Glomerular endothelial cell (primary cell): ENCODE measurements at regions not wholly inside any gene's neighbourhood (a gene's known extent, or its start where the extent isn't known, plus 50 kb on each side); places are given as distances from the start of the nearest gene placed in this dataset.

Experiments
- DNase-seq: peaks from one replicate; pipeline ENCODE4 v3.0.0-alpha.2; 2011; ENCODE audit warnings: low read depth, low spot score; ENCODE audit errors: extremely low read depth

- DNase-seq: no peak
These were observed 231.7 kb upstream of the ARRDC4 start for GRCh38 chr15:97728791-97729190.

GRCh38 chr15:97729270-97729669, 231.2 kb upstream of the ARRDC4 start:
- DNase-seq: no peak

- no peak for DNase-seq
These were observed 230.2 kb upstream of the ARRDC4 start for GRCh38 chr15:97730315-97730714.

- DNase-seq: no peak
These were observed 228.6 kb upstream of the ARRDC4 start for GRCh38 chr15:97731859-97732258.

- DNase-seq: no peak
These were observed 227.1 kb upstream of the ARRDC4 start for GRCh38 chr15:97733373-97733772.

GRCh38 chr15:97736748-97737147, 223.8 kb upstream of the ARRDC4 start:
- DNase-seq: no peak

- DNase-seq: no peak
These were observed 214.9 kb upstream of the ARRDC4 start for GRCh38 chr15:97745481-97746071.

GRCh38 chr15:97747342-97747741, 213.2 kb upstream of the ARRDC4 start:
- DNase-seq: no peak

- no peak for DNase-seq
These were observed 211.9 kb upstream of the ARRDC4 start for GRCh38 chr15:97748576-97748975.

GRCh38 chr15:97750060-97750459, 210.4 kb upstream of the ARRDC4 start:
- DNase-seq: no peak

GRCh38 chr15:97755726-97756125, 204.8 kb upstream of the ARRDC4 start:
- DNase-seq: no peak

GRCh38 chr15:97759363-97759762, 201.1 kb upstream of the ARRDC4 start:
- no peak for DNase-seq

GRCh38 chr15:97761110-97761509, 199.4 kb upstream of the ARRDC4 start:
- DNase-seq: no peak

- DNase-seq: no peak
These were observed 177.3 kb upstream of the ARRDC4 start for GRCh38 chr15:97783240-97783639.

- no peak for DNase-seq
These were observed 173.8 kb upstream of the ARRDC4 start for GRCh38 chr15:97786741-97787140.

GRCh38 chr15:97790180-97790579, 170.3 kb upstream of the ARRDC4 start:
- DNase-seq: no peak

GRCh38 chr15:97791824-97792792, 168.4 kb upstream of the ARRDC4 start:
- DNase-seq: no peak

- no peak for DNase-seq
These were observed 155.6 kb upstream of the ARRDC4 start for GRCh38 chr15:97804950-97805349.

- no peak for DNase-seq
These were observed 153.7 kb upstream of the ARRDC4 start for GRCh38 chr15:97806766-97807165.

- DNase-seq: no peak
These were observed 144.7 kb upstream of the ARRDC4 start for GRCh38 chr15:97815835-97816234.

- DNase-seq: no peak
These were observed 143.1 kb upstream of the ARRDC4 start for GRCh38 chr15:97817276-97817890.

- DNase-seq: no peak
These were observed 124.5 kb upstream of the ARRDC4 start for GRCh38 chr15:97836003-97836402.
